Esophagus muscularis mucosa (tissue), 4 donors: ENCODE measurements at regions not wholly inside any gene's neighbourhood (a gene's known extent, or its start where the extent isn't known, plus 50 kb on each side); places are given as distances from the start of the nearest gene placed in this dataset.

Source experiments
- DNase-seq: peaks from one replicate; pipeline ENCODE4 v3.0.0-alpha.2; 2017; ENCODE audit errors: extremely low spot score
- H3K27ac ChIP-seq, 4 donors: fragments of 200-600 bp; sonication (generic); replicated peaks in 1 of 4; 1 replicate in 3 of 4; 2 replicates in 1 of 4; pipeline ENCODE4 v1.5.1; 2016 to 2019; ENCODE audit warnings: mild to moderate bottlenecking in 1 of 4
- H3K27me3 ChIP-seq, 4 donors: fragments of 200-600 bp; sonication (generic); one replicate each; pipeline versions ENCODE4 v1.5.1 to v1.6.0; 2016 to 2019
- H3K36me3 ChIP-seq, 4 donors: fragments of 200-600 bp; sonication (generic); one replicate each; pipeline ENCODE4 v1.5.1; 2016 to 2019
- H3K4me1 ChIP-seq, 4 donors: fragments of 200-600 bp; sonication (generic); one replicate each; pipeline ENCODE4 v1.5.1; 2016 to 2019
- H3K4me3 ChIP-seq, 4 donors: fragments of 200-600 bp; sonication (generic); 1 replicate in 2 of 4; 2 replicates in 2 of 4; pipeline ENCODE4 v1.5.1; 2016 to 2019; ENCODE audit warnings: mild to moderate bottlenecking in 4 of 4, moderate library complexity in 1 of 4
- H3K9me3 ChIP-seq, 4 donors: fragments of 200-600 bp; sonication (generic); 1 replicate in 3 of 4; 2 replicates in 1 of 4; pipeline ENCODE4 v1.5.1; 2016 to 2019
- CTCF ChIP-seq, 3 experiments: fragments of 200-600 bp in 2 of 3; fragments of 450-650 bp in 1 of 3; sonication (generic) in 2 of 3; IDR thresholded peaks; one replicate each; pipeline ENCODE4 v1.5.1; 2017 to 2019; ENCODE audit warnings: antibody characterized with exemption in 3 of 3, mild to moderate bottlenecking in 2 of 3, moderate library complexity in 1 of 3
- EP300 ChIP-seq: sonication (generic); formaldehyde crosslinking; IDR thresholded peaks from one replicate; pipeline ENCODE4 v1.6.1; 2017; ENCODE audit warnings: antibody characterized with exemption
- POLR2A ChIP-seq: fragments of 450-650 bp; IDR thresholded peaks from one replicate; pipeline ENCODE4 v1.6.1; 2017; ENCODE audit warnings: antibody characterized with exemption, moderate library complexity, mild to moderate bottlenecking, low read depth
- POLR2AphosphoS5 ChIP-seq, 2 donors: sonication (generic); formaldehyde crosslinking; IDR thresholded peaks; one replicate each; pipeline ENCODE4 v1.6.1; 2017; ENCODE audit warnings: antibody characterized with exemption in 2 of 2
- WGBS: methylation state at CpG from one replicate; pipeline ENCODE4 v1.1.5; 2018; 5-methylcytosine and 5-hydroxymethylcytosine counted together
- intact Hi-C: fragments of 100-400 bp; cut with DNase I; formaldehyde crosslinking; loops from one replicate; pipeline ENCODE4 v1.15.1; 2023

- WGBS = 55% methylated on average over 19 of the region's 20 CpGs
- Histone ChIP-seq H3K36me3 (no peaks in the 10 kb centered on the region), H3K27ac (no peak overlapping the region), H3K27me3 (no peaks in the 10 kb centered on the region), H3K4me3 (no peak overlapping the region), H3K4me1 (peaks cover 0 to 3% (median 0%) of the 10 kb centered on the region in 4 donors), H3K9me3 (no peaks in the 10 kb centered on the region)
- no peak for DNase-seq
- TF ChIP-seq POLR2AphosphoS5 (IDR thresholded peaks at IDR 0.05) (no peak), CTCF (IDR thresholded peaks at IDR 0.05) (peak in 2 of 3 experiments; percentile 20 to 27), POLR2A (no peak), EP300 (no peak)
- intact Hi-C loops = no loop called here
Observed at GRCh38 chr12:93990832-93991803, 157.3 kb upstream of the PLXNC1 start.

GRCh38 chr12:93991829-93992461 is 156.4 kb upstream of the PLXNC1 start:
- Histone ChIP-seq H3K27ac (no peak overlapping the region), H3K4me3 (no peak overlapping the region), H3K9me3 (no peaks in the 10 kb centered on the region), H3K36me3 (no peaks in the 10 kb centered on the region), H3K27me3 (no peaks in the 10 kb centered on the region), H3K4me1 (peaks cover 0 to 3% (median 0%) of the 10 kb centered on the region in 4 donors)
- TF ChIP-seq CTCF (IDR thresholded peaks at IDR 0.05) (no peak), POLR2AphosphoS5 (IDR thresholded peaks at IDR 0.05) (no peak), POLR2A (no peak), EP300 (no peak)
- WGBS = 77% methylated on average over 4 of the region's 4 CpGs
- intact Hi-C loops = no loop called here
- no peak for DNase-seq

GRCh38 chr12:93994721-93995120 is 153.7 kb upstream of the PLXNC1 start:
- WGBS = 47% methylated on average over 2 of the region's 2 CpGs
- H3K27me3 ChIP-seq = no peaks in the 10 kb centered on the region
- H3K4me3 ChIP-seq = no peak overlapping the region
- H3K36me3 ChIP-seq = no peaks in the 10 kb centered on the region
- H3K9me3 ChIP-seq = no peaks in the 10 kb centered on the region
- H3K27ac ChIP-seq = no peak overlapping the region
- no peak for DNase-seq
- intact Hi-C loops = no loop called here
- H3K4me1 ChIP-seq = peaks cover 0 to 3% (median 0%) of the 10 kb centered on the region in 4 donors
- TF ChIP-seq EP300 = no peak
- no peak for TF ChIP-seq CTCF (IDR thresholded peaks at IDR 0.05)

- Histone ChIP-seq H3K4me1 (peaks cover 0 to 2% (median 0%) of the 10 kb centered on the region in 4 donors), H3K27ac (no peak overlapping the region), H3K9me3 (no peaks in the 10 kb centered on the region), H3K27me3 (no peaks in the 10 kb centered on the region), H3K4me3 (no peak overlapping the region), H3K36me3 (no peaks in the 10 kb centered on the region)
- intact Hi-C loops = no loop called here
- DNase-seq = no peak
- TF ChIP-seq POLR2A (no peak), EP300 (no peak), POLR2AphosphoS5 (IDR thresholded peaks at IDR 0.05) (no peak), CTCF (IDR thresholded peaks at IDR 0.05) (no peak)
- 3% methylated on average over 1 of the region's 1 CpG for WGBS
Observed at GRCh38 chr12:93996321-93996720, 152.1 kb upstream of the PLXNC1 start.
